Inflammatory macrophage treated with lipopolysaccharide for 4 hours (primary cell): ENCODE measurements at regions not wholly inside any gene's neighbourhood (a gene's known extent, or its start where the extent isn't known, plus 50 kb on each side); places are given as distances from the start of the nearest gene placed in this dataset.

ENCODE experiments used
- DNase-seq: peaks from one replicate; pipeline ENCODE4 v3.0.0-alpha.2; 2020

DNA sequence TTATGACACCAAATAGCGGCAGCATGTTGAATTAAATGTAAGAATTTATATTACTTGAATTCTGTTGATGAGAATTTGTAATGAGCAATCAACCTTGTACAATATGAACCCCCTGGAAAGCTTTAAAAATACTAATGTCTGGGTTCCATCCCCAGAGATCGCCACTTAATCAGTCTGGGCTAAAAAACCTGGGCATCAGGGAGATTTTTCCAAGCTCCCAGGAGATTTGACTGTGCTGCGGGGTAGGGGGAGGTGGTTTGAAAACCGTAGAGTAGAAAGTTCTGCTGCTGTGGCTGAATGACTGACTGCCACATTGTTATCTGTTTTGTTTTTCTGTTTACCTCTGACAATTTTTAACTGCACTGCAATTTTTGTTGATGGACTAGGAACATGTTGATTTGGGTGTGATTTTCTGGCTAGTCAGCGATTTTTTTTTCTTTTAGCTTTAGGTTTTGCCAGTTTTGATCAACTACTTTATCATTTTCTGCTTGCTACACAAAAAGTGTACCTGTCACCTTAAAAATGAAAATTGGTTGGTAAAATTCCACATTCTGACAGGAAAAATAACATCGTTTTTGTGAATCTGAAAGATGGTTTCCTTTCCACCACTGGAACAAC lies 79.3 kb downstream of the PCTP start:
- DNase-seq, result no peak

DNA sequence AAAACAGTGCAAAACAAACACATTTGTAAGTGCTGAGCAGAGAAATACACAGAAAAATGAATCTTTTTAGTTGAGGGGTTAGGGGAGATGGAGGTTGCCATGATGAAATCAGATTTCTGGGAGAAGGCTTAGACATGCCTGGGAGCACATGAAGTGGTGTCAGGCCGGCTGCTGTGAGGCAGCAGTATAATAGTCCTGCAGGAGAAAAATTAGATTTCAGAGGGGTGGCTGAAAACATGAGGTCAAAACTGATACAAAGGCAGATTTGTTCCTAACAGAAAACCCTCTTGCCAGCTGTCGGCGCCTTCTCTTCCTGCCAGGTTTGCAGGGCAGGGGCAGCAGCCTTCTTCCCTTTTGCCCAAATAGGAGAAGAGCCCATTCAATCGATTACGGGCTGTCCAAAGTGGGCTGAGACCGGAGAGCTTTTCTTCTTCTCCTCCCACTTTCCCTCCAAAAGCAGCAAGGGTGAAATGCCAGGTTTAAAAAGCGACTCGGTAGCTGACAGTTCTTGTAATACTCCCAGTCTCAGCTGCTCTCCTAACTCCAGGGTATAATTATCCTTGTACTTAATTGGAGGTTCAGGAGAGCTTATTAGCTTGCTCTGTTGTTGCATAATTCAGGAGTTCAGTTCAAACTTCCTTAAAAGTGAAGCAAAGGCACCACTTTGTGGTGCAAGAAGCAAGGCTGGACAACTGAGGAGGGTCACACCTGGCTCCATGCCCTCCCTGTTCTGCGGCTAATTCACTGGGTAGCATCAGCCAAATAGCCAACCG lies 80.0 kb downstream of the PCTP start:
- DNase-seq, result peak; percentile 23

DNA sequence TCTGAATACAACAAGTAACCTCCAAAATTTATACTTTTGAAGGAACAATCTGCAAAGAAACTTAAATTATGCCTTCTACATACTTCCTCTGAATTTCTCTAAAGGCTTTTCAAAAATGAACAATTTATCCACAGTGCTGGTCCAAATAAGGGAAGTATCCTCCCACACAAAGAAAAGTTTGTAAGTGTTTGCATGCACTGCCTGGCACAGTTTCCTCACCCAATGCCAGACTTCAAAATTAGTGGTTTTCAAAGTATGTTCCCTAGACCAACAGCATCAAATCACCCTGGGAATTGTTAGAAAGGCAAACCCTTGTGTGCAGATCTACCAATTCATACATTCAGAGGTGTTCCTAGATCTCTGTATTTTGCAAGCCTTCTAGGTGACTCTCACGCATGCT lies 82.5 kb downstream of the PCTP start:
- peak; percentile 65 for DNase-seq

DNA sequence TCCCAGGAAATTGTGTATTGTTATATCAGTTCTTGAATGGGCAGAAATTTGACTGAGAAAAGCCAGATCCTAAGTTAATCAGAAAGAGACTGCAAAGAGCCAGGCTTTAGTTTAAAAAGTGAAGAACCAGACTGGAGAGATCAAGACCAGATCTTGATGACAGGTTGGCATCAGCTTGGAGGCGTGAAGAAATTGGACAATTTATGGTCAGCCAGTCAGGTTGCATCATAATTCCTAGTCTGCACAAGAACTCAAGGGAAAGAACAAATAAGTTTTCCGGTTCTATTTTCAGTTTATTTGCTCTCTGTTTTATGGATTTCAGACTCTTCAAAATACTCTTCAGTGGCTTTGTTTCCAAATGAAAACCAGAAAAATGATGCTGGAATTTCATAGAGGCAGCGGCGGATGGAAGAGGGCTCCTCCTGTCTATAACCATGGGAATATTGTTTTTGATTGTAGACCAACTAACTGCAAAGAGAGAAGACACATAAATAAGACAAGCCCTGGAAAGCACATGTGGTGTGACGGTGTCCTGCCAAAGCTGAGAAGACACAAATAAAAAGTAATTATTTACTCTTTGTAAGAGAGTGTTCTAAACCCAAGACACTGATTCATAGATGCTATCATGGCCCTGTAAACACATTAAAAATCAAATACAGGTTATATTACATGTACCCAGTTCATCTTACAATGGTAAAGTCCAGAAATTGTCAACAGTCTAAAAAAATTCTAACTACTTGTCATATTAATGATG lies 91.7 kb downstream of the PCTP start:
- no peak for DNase-seq

DNA sequence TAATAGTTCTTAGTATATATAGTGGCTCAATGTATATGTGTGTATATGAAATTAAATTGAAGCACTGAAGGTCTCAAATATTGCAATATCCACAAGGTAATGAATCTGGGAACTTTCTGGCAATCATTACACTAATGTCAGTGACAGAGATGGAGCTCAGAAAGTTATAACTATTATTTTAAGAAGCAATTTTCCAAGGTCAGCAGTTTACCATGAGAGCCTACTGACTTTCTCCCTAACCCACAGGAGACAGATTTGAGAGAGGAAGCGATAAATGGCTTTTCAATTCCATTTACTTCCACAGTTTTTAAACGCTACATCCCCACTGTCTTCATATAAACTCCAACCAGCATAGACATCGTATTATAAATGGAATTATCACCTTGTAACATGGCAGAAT lies 92.9 kb downstream of the PCTP start:
- DNase-seq, result no peak

DNA sequence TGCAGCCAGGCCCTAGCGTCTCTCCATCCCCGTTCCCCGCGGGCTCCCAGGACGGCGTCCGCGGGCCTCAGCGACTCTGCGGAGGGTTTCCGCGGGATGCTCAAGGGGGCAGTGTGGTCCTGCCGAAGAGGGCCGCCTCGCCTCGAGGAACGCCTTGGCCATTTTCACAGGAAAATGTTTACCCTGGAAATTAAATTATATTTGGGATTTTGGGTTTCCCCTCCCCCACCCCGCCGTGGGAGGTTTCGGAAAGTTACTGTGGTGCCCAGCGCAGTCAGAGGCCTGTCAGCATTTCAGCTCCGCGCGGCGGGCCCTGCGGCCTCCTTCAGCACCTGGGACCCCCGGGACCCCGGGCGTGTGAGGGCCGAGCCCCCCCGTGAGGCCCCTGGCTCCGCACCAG lies 94.5 kb downstream of the PCTP start:
- peak; percentile 6 for DNase-seq

DNA sequence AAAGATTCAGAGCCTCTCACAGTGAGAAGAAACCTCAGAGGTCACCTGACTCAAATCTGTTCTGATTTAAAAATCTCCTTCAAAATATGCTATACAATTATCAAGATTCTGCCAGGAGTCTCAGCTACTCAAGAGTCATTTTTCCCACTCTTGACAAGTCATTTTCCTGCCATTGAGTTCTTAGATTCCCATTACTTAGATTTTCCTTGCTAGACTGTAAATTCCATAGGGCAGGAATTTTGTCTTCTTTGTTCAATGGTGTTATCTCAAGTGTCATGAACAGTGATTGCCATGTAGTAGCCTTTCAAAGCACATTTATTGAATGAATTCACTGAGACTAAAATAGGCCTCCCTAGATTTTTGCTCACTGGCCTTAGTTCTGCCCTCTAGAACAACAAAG lies 95.9 kb downstream of the PCTP start:
- DNase-seq, result no peak

DNA sequence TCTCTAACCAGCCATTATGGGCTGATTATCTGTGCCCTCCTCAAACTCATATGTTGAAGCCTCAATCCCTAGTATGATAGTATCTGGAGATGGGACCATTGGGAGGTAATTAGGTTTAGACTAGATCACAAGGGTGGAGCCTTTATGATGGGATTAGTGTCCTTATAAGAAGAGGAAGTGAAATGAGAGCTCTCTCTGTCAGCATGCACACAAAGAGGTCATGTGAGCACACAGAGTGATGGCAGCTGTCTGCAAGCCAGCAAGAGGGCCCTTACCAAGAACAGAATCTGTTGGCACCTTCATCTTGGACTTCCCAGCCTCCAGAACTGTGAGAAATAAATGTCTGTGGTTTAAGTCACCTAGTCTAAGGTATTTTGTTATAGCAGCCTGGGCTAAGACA lies 101.9 kb downstream of the PCTP start:
- DNase-seq, result peak; percentile 3

DNA sequence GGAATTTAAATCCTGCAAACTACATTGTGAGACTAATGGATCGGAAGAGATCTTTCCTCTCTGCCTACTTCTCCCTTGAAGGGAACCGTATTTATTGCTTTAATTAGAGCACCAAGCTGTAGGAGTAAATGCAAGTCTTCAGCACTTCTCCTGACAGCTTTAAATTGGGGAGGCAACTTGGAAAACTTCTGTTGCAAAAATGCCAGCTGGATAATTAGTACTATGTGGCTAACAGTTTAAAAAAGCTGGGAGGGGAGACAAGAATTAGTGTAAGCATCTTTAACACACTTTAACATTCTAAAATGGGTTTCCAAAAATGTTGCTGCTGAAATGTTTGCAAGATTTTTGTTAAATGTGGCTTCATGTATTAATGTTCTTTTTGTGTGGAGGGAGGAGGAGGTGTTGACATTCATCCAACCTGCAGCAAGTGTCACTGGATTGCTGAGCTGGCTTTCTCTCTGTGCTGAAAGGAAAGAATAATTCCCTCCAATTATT lies 108.5 kb downstream of the PCTP start:
- no peak for DNase-seq

DNA sequence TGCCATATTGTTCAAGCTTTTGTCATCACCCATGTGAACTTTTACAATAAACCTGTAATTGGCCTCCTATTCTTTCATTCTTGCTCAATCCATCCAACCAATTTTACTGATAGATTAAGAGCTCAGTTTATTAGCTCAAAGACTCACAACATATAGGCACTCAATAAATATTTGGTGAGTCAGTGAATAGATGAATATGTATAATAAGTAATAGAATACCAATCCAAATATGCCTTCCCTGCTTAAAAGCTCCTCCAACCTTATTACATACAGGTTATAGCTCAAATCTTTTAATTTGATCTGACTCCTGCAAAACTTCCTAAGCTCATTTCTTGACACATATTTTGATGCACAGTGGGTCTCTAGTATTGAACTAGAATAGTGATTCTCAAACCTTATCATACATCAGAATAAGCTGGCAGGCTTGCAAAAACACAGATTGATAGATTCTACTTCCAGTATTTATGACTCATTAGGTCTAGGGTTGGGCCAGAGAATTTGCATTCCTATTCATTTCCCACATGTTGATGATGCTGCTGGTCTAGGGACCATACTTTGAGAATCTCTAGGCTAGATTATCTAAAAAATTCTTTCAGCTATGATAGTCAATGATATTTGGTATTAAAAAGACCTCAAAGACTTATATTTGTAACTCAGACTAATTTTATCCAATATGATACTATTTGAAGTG lies 114.4 kb downstream of the PCTP start:
- DNase-seq, result no peak

DNA sequence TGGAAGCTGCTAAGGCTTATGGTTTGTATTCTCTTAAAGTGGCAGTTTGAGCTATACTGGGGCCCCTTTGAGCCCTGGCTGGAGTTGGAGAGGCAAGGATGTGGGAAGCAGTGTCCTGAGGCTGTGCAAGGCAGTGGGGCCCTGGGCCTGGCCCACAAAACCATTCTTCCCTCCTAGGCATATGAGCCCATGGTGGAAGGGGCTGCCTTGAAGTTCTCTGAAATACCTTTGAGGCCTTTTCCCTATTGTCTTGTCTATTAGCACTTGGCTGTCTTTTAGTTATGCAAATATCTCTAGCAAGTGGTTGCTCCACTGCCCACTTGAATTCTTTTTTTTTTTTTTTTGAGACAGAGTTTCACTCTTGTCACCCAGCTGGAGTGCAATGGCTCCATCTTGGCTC lies 119.2 kb downstream of the PCTP start:
- no peak for DNase-seq

DNA sequence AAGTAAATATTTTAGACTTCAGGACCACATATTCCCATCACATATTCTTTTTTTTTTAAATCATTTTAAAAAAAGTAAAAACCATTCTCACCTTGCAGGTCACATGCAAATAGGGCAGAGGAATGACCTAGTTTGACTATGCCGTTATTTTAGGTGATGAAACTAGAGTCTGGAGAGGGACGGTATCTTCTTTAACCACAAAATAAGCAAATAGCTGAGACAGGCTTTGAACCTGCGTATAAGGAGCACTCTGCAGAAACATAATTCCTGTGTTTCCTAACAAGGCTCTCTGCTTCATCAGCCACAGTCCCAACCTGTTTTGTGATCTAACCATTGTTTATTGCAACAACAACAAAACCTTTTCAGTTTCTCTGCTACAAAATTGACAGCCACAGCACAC lies 121.5 kb downstream of the PCTP start:
- no peak for DNase-seq

DNA sequence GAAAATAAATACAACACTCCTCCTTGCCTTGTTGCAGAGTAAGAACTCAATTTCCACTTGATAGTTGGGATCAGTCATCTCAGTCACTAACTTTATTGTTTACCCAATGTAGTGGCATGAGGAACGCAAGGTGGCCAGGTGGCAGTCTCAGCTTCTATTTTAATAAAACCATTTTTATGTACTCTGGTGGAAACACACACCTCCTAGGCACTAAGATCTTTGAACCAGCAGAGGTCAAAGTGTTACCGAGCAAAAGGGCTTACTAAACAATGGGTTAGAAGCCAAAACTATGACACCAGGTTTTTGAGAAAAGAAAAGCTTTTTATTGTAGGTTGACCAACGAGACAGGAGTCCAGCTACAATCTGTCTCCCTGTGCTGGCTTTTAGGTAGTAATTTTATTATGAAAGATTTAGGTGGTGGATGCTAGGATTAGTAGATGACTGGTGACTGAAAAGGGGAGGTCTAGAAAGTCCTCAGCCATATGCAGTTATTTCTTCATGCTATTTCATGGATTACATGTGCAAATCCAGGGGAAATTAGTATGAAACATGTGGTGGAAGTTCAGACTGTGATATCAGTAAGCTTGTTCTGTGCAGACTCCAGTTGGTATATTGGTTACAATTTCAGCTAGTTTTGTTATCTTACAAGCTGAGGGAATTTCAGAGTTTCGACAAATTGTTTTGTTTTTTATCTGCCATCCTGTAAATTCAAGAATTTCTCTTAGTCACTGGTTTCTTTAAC lies 122.3 kb downstream of the PCTP start:
- no peak for DNase-seq

DNA sequence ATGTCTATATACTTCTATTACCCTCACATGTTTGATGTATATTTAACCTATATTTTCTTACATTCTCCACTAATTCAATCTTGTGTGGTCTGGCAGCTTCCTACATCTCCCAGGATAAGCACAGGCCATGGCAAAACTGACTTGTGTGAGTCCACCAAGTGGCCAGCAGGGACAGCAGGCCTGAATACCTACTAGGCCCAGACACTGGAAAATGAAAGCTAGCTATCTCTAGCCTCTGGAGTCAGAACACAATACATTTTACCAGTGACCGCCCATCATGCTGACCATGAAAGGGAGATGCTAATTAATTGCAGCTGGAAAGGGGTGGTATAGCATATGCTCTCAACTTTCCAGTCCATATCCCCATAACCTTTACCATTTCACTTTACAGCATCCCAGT lies 132.3 kb downstream of the PCTP start:
- no peak for DNase-seq

DNA sequence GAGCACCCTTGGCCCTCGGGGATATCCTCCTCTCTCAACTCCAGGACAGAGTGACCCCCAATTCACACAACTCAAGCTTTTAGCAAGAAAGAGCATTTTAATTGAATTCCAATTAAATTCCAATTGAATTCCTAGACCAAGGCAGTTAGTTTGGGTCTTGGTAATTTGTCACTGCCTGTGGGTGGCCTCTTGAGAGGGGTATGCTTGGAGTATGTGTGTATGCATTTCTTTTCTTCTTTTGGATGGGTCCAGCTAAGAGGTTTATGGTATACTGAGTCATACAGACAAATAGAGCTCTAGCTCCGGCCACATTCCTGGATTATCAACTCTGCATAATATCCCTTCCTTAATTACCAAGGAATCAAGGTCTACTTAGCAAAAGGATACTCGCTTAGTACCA lies 136.7 kb downstream of the PCTP start:
- DNase-seq, result no peak

DNA sequence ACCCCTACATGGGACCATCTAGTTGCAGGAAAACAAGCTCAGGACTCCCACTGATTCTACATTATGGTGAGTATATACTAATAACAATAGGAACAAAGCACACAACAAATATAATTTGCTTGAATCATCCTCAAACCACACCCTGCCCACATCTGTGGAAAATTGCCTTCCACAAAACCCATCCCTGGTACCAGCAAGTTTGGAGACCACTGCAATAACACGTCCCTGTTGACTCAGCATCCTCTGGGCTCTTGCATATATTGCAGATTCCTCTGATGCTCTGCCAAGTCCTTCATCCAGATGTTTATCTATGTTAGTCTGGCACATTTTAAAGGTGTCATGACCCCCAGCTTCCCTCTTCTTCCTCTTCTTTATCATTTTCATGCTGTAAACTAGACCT lies 138.4 kb downstream of the PCTP start:
- no peak for DNase-seq

DNA sequence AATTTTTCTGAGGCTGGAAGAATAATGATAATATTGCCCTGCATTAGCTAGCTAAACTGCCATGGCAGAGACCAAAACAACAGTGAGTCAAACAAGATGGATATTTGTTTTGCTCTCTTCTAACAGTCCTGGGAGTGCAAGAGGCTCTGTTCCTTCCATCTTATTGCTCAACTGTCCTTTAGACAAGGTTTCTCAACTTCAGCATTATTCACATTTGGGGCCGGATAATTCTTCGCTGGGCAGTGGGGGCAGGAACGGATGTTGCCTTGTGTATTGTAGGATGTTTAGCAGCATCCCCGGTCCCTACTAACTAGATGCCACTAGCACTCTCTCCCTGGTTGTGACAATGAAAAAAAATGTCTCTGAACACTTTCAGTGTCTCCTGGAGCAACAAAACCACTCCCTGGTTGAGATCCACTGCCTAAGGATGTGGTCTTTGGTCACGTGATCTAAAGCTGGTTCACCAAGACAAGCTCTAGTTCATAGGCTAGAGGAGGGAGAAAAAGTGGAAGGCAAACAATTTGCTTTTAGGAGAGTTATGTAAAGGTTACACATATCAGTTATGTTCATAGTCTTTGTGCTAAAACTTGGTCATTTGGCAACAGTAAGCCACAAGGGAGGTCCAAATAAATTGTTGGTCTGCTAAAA lies 144.4 kb downstream of the PCTP start:
- no peak for DNase-seq

DNA sequence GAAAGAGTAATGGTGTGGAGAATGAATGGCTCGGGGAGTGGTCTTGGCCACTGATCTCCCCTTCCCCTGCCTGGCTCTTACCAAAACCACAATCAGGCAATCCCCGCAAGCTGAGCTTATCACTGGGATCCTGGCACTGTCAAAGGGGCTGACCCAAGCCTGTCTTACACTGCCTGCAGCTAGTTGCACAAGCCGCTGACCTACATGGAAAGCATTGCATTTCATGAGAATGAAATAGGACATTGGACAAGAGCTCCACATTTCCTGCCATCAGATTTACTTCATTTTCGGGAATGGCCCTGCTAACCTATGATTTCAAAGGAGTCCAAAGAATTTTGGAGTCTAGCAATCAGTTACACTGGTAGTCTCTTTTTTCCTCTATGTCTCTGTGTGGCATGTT lies 146.4 kb downstream of the PCTP start:
- DNase-seq, result no peak

DNA sequence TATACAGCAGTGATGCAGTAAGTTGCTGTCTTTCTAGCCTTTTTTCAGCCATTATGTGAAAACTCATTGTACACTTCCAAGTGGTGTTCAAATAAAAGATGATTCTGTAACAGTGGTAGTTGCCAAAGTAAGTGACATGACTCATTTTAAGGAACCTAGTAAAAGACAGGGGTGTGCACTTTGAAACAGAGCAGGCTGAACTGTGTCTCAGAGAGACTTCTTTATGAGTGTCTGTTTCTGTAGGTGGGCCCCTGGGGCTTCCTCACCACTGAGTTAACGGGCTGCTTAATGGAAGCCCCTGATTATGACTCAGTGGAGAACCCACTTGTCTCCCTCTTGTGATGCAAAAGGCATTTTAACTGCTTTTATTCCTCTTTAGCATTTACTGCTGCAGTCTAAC lies 147.3 kb downstream of the PCTP start:
- no peak for DNase-seq

DNA sequence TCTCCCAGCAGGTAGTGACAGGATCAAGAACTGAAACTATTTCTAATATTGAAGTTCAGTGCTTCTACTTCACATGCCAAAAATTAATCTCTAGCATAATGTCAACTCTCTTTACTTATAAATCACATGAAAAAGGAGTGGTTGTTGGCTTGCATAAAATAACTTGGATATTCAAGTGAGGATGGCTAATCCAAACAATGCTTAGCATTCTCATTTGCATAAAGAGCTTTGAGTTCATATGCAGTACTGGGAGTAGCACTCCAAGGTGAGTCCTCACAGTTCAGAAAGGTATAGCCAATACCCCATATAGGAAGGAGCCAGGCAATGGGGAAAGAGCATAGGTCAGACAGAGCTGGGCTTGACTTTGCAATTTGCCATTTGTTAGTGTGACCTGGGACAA lies 149.3 kb downstream of the PCTP start:
- no peak for DNase-seq

DNA sequence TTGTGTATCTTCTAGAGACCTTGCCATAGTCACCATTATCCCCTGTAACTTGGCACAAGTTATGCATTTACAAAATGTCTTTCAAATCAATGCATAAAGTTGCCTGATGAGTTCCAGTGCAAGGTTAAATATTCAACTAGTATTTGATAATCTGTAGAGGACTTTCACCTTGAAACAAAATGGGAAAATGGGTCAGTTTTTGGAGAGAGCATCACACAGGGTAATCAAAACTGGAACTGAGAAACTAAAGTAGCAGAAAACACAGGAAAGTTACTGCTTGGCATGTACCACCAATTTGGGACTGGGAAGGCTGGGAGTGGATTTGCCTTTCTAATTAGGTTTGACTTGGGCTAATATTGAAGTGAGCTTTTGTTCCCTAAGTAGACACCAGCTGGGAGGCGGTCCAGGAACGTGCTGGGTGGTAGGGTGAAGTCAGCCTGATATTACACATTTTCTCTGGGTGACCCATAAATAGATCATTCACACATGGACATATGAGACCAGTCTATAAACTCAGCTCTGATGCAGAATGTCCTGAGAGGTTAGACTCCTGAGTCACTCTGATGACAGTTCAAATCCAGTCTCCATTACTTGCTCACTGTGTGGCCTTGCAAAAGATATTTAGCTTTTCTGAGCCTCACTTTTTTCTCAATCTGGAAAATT lies 152.3 kb downstream of the PCTP start:
- DNase-seq, result no peak

DNA sequence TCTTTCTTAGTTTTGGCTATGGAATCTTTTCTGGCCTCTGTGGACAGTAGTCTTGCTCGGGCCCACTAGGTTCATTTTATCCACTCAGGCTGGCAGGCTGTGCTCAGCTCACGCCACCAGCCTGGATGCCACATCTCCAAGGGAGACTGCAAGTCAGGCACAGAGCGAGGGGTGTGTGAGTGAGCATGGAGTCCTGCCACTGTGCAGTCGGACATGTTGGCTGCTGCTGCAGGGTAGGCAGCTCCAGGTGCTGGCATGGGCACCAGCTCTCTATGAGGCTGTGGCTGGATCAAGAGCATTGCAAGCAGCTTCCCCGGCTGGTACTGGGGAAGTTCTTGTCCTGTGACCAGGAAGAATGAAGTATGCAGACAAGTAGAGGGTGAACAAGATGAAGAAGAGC lies 158.9 kb downstream of the PCTP start:
- DNase-seq, result no peak
